ENCODE measurements at regions not wholly inside any gene's neighbourhood (a gene's known extent, or its start where the extent isn't known, plus 50 kb on each side); places are given as distances from the start of the nearest gene placed in this dataset.

GRCh38 chr5:174327896-174328295 is 282.4 kb downstream of the NSG2 start:
- Mint-ChIP-seq H3K4me1 (ENCODE audit: low read depth) (peaks cover 14% of the 10 kb centered on the region; the same call in 1 of the 2 replicates), H3K36me3 (ENCODE audit: low read depth) (peaks cover 3% of the 10 kb centered on the region; the same call in 1 of the 2 replicates), H3K4me3 (no peak overlapping the region), H3K27me3 (ENCODE audit: insufficient read depth) (peaks cover 2% of the 10 kb centered on the region; the same call in 1 of the 2 replicates), H3K27ac (no peak overlapping the region), H3K9me3 (peaks cover 8% of the 10 kb centered on the region)
- DNase-seq, result no peak
- TF ChIP-seq CTCF (IDR thresholded peaks at IDR 0.05), result no peak

- no peak overlapping the region for H3K4me3 Mint-ChIP-seq
- H3K27ac Mint-ChIP-seq, result peak overlapping the region; percentile 61
- peaks cover 14% of the 10 kb centered on the region; the same call in 1 of the 2 replicates for H3K4me1 Mint-ChIP-seq (ENCODE audit: low read depth)
- DNase-seq, result no peak
- H3K27me3 Mint-ChIP-seq (ENCODE audit: insufficient read depth), result peaks cover 2% of the 10 kb centered on the region; the same call in 1 of the 2 replicates
- H3K9me3 Mint-ChIP-seq, result peaks cover 8% of the 10 kb centered on the region
- peaks cover 3% of the 10 kb centered on the region; the same call in 1 of the 2 replicates for H3K36me3 Mint-ChIP-seq (ENCODE audit: low read depth)
- no peak for TF ChIP-seq CTCF (IDR thresholded peaks at IDR 0.05)
These were observed 283.3 kb downstream of the NSG2 start for GRCh38 chr5:174328631-174329299.

- no peak for DNase-seq
- H3K9me3 Mint-ChIP-seq, result peaks cover 8% of the 10 kb centered on the region
- peaks cover 14% of the 10 kb centered on the region; the same call in 1 of the 2 replicates for H3K4me1 Mint-ChIP-seq (ENCODE audit: low read depth)
These were observed 284.2 kb downstream of the NSG2 start for GRCh38 chr5:174329738-174330137.

GRCh38 chr5:174335682-174336364 is 290.3 kb downstream of the NSG2 start:
- no peak overlapping the region for H3K4me3 Mint-ChIP-seq
- H3K27me3 Mint-ChIP-seq (ENCODE audit: insufficient read depth), result no peaks in the 10 kb centered on the region; the same call in none of the 2 replicates
- DNase-seq, result no peak
- H3K36me3 Mint-ChIP-seq (ENCODE audit: low read depth), result no peaks in the 10 kb centered on the region; the same call in 1 of the 2 replicates
- no peak overlapping the region for H3K27ac Mint-ChIP-seq
- no peak for TF ChIP-seq CTCF (IDR thresholded peaks at IDR 0.05)
- H3K4me1 Mint-ChIP-seq (ENCODE audit: low read depth), result no peaks in the 10 kb centered on the region; the same call in 1 of the 2 replicates
- peaks cover 26% of the 10 kb centered on the region; the same call in 1 of the 2 replicates for H3K9me3 Mint-ChIP-seq

More at GRCh38 chr5:174329738-174330137, 284.2 kb downstream of the NSG2 start:
- peaks cover 3% of the 10 kb centered on the region; the same call in 1 of the 2 replicates for H3K36me3 Mint-ChIP-seq (ENCODE audit: low read depth)
- H3K27ac Mint-ChIP-seq, result no peak overlapping the region
- no peak overlapping the region; the same call in 1 of the 2 replicates for H3K4me3 Mint-ChIP-seq
- H3K27me3 Mint-ChIP-seq (ENCODE audit: insufficient read depth), result peaks cover 2% of the 10 kb centered on the region; the same call in 1 of the 2 replicates
- TF ChIP-seq CTCF (IDR thresholded peaks at IDR 0.05), result no peak

- Mint-ChIP-seq H3K4me1 (ENCODE audit: low read depth) (no peaks in the 10 kb centered on the region; the same call in 1 of the 2 replicates), H3K36me3 (ENCODE audit: low read depth) (no peaks in the 10 kb centered on the region; the same call in 1 of the 2 replicates), H3K9me3 (peaks cover 23% of the 10 kb centered on the region; the same call in 1 of the 2 replicates), H3K27me3 (ENCODE audit: insufficient read depth) (no peaks in the 10 kb centered on the region; the same call in none of the 2 replicates), H3K27ac (no peak overlapping the region), H3K4me3 (no peak overlapping the region)
- no peak for TF ChIP-seq CTCF (IDR thresholded peaks at IDR 0.05)
- no peak for DNase-seq
These were observed 291.0 kb downstream of the NSG2 start for GRCh38 chr5:174336479-174336878.
